Osteoblast (primary cell): ENCODE measurements at regions not wholly inside any gene's neighbourhood (a gene's known extent, or its start where the extent isn't known, plus 50 kb on each side); places are given as distances from the start of the nearest gene placed in this dataset.

Source experiments
- DNase-seq: peaks from one replicate; pipeline ENCODE4 v3.0.0; 2011; ENCODE audit warnings: low spot score, mixed read lengths; ENCODE audit not compliant: insufficient read length; ENCODE audit errors: missing footprints
- H2AFZ ChIP-seq: 2 replicates; pipeline ENCODE4 v1.6.0; 2011; ENCODE audit warnings: mild to moderate bottlenecking, low read length
- H3K27ac ChIP-seq: 2 replicates; pipeline ENCODE4 v1.5.1; 2011; ENCODE audit warnings: mild to moderate bottlenecking, low read depth, low read length, moderate library complexity
- H3K27me3 ChIP-seq: 2 replicates; pipeline ENCODE4 v1.6.0; 2012; ENCODE audit warnings: mild to moderate bottlenecking, control low read depth, inconsistent platforms, low read length, moderate library complexity; ENCODE audit not compliant: insufficient read depth
- H3K36me3 ChIP-seq: 2 replicates; pipeline ENCODE4 v1.5.1; 2011; ENCODE audit warnings: mild to moderate bottlenecking, low read length, control low read depth, moderate library complexity; ENCODE audit not compliant: insufficient read depth
- H3K4me1 ChIP-seq: 2 replicates; pipeline ENCODE4 v1.5.1; 2011; ENCODE audit warnings: mild to moderate bottlenecking, low read length, control low read depth, moderate library complexity; ENCODE audit not compliant: insufficient read depth
- H3K4me2 ChIP-seq: 2 replicates; pipeline ENCODE4 v1.6.0; 2011; ENCODE audit warnings: mild to moderate bottlenecking, low read length; ENCODE audit not compliant: insufficient read depth
- H3K4me3 ChIP-seq: fragments of 200-600 bp; sonication (generic); 3 replicates; pipeline ENCODE4 v1.5.1; 2012; ENCODE audit warnings: mild to moderate bottlenecking, low read length, inconsistent platforms; ENCODE audit not compliant: insufficient read depth
- H3K79me2 ChIP-seq: 2 replicates; pipeline ENCODE4 v1.6.0; 2012; ENCODE audit warnings: mild to moderate bottlenecking, low read length, control low read depth, inconsistent platforms; ENCODE audit not compliant: insufficient read depth
- H3K9me3 ChIP-seq: 2 replicates; pipeline ENCODE4 v1.5.1; 2011; ENCODE audit warnings: low read depth, low read length, control low read depth
- H4K20me1 ChIP-seq: 2 replicates; pipeline ENCODE4 v1.6.0; 2012; ENCODE audit warnings: mild to moderate bottlenecking, low read length, control low read depth; ENCODE audit not compliant: insufficient read depth
- CTCF ChIP-seq: IDR thresholded peaks from 2 replicates; pipeline ENCODE4 v1.5.1; 2011; ENCODE audit warnings: mild to moderate bottlenecking, low read depth, low read length, moderate library complexity; ENCODE audit errors: extremely low read depth

- H3K36me3 ChIP-seq: no peaks in the 10 kb centered on the region
- H4K20me1 ChIP-seq: no peaks in the 10 kb centered on the region
- no peak overlapping the region for H3K4me3 ChIP-seq
- no peaks in the 10 kb centered on the region for H3K4me1 ChIP-seq
- peaks cover 2% of the 10 kb centered on the region for H3K9me3 ChIP-seq
- no peaks in the 10 kb centered on the region for H3K79me2 ChIP-seq
- no peak overlapping the region for H2AFZ ChIP-seq
- H3K27me3 ChIP-seq: no peaks in the 10 kb centered on the region
- no peak overlapping the region for H3K4me2 ChIP-seq
- H3K27ac ChIP-seq: no peak overlapping the region
- no peak for TF ChIP-seq CTCF
- no peak for DNase-seq
These were observed 948.1 kb downstream of the TMTC2 start for GRCh38 chr12:83634726-83635267.

GRCh38 chr12:83630526-83630925 is 943.8 kb downstream of the TMTC2 start:
- Histone ChIP-seq H3K4me2 (no peak overlapping the region), H3K9me3 (peaks cover 2% of the 10 kb centered on the region), H3K4me3 (no peak overlapping the region), H4K20me1 (no peaks in the 10 kb centered on the region), H3K79me2 (no peaks in the 10 kb centered on the region), H3K27me3 (no peaks in the 10 kb centered on the region), H3K36me3 (no peaks in the 10 kb centered on the region), H3K27ac (no peak overlapping the region), H2AFZ (no peak overlapping the region), H3K4me1 (no peaks in the 10 kb centered on the region)
- DNase-seq: peak; percentile 35
- TF ChIP-seq CTCF: no peak

- Histone ChIP-seq H4K20me1 (no peaks in the 10 kb centered on the region), H3K27me3 (no peaks in the 10 kb centered on the region), H3K4me2 (no peak overlapping the region), H3K4me1 (no peaks in the 10 kb centered on the region), H2AFZ (no peak overlapping the region), H3K79me2 (no peaks in the 10 kb centered on the region), H3K36me3 (no peaks in the 10 kb centered on the region), H3K27ac (no peak overlapping the region), H3K4me3 (no peak overlapping the region), H3K9me3 (peaks cover 2% of the 10 kb centered on the region)
- DNase-seq: no peak
- TF ChIP-seq CTCF: no peak
These were observed 943.2 kb downstream of the TMTC2 start for GRCh38 chr12:83629931-83630330.

- Histone ChIP-seq H4K20me1 (no peaks in the 10 kb centered on the region), H3K79me2 (no peaks in the 10 kb centered on the region), H2AFZ (no peak overlapping the region), H3K36me3 (no peaks in the 10 kb centered on the region), H3K27ac (no peak overlapping the region), H3K9me3 (no peaks in the 10 kb centered on the region), H3K4me2 (no peak overlapping the region), H3K4me1 (no peaks in the 10 kb centered on the region), H3K27me3 (no peaks in the 10 kb centered on the region), H3K4me3 (no peak overlapping the region)
- TF ChIP-seq CTCF: no peak
- DNase-seq: no peak
These were observed 935.5 kb downstream of the TMTC2 start for GRCh38 chr12:83622205-83622604.
